DMS114 treated with DMSO at 0.1 percent for 48 hours (cell line): ENCODE measurements at regions not wholly inside any gene's neighbourhood (a gene's known extent, or its start where the extent isn't known, plus 50 kb on each side); places are given as distances from the start of the nearest gene placed in this dataset.
"Not testable (repeated sequence)": the region's sequence is repeated elsewhere in the genome, so short reads cannot be mapped to it uniquely, and the experiment has no call there.

ENCODE experiments used
- DNase-seq: peaks from one replicate; lab custom pipeline; 2025; ENCODE audit not compliant: unreplicated experiment; lab: John Stamatoyannopoulos, UW

DNA sequence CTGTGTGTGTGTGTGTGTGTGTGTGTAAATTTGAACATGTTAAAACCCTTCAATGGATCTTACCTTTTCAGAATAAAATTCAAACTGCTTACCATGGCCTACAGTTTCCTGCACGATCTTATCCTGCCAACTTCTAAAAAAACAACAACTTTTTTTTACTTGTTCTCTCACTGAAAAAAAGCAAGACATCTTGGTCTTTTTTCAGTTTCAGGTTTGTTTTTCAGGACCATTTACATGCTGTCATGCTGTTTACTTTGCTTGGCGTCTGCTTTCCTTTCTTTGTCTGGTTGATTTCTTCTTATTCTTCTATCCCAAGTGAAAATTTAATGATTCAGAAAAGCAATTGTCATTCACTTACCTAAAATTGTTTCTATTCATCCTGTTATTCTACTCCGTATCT lies 286.3 kb upstream of the TMEFF2 start:
- DNase-seq = no peak

DNA sequence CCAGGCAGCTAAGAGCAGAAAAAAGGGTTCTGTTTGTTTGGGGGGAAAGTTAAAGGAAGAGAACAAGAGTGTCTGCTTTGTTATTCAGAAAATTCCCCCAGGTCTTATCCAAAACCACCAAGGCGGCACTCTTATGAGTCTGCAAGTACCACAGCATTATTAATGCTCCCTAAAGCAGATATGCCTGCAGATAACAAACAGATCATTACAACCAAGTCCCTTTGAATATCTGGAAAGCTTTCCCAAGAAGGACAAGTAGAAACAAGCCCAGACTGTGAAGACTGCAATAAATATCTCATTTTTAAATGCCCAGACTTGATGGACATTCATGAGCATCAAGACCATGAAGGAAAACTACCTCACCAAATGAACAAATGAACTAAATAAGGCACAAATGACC lies 278.6 kb upstream of the TMEFF2 start:
- no peak for DNase-seq

DNA sequence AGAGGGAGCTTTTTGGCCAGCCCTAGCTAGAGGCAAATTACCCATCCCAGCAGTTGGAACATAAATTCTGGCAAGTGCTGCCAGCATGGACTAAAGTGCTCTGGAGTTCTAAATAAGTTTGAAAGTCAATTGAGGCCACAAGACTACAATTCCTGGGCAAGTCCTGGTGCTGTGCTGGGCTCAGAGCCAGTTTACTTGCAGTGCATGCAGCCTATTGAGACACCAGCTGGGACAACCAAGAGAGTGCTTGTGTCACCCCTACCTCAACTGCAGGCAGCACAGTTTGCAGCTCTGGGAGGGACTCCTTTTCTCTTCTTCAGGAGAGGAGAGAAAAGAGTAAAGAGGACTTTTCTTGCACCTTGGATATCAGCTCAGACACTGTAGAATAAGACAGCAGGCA lies 277.2 kb upstream of the TMEFF2 start:
- no peak for DNase-seq

DNA sequence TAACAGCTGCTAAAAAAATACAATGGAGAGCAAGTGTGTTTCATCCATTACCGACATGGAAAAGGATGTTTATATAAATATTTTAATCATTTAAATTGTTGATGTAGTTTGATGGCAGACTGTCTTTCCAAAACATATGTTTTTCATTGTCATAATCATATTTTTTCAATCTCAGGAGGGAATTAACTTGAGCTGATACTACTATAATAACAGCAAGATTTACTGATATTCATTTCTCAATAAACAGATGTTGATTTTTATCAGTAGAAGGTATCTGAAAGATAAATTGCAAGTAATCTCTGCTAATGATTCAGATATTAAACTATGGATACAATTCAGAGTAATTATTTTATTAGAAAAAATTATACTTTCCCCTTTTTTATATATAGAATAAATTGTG lies 274.9 kb upstream of the TMEFF2 start:
- DNase-seq = no peak

DNA sequence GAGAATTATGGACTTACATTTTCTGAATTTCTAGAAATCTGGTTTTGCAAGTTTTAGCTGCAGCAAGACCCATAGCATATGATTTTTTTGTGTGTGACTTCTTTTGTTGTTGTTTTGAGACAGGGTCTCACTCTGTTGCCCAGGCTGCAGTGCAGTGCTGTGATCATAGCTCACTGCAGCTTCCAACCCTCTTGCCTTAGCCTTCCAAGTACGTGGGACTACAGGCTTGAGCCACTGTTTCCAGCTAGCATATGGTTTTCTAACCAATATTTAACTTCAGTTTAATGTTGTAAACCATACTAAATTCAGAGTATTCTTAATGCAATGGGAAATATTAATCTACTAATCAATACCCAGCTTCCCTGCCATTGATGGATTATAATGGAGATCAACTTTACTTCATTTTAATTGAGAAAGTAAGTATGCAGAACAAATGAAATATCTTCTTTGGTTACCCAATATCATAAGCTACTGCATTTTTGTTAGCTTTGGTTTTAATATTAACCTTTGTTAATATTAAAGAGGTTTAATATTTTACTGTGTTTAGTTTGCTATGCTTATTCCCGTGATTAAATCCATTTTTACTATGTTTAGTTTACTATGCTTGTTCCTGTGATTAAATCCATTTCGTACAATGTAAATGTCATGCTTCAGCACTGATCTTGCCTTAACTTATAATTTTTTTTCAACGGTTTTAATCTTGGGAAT lies 273.4 kb upstream of the TMEFF2 start:
- DNase-seq = no peak

DNA sequence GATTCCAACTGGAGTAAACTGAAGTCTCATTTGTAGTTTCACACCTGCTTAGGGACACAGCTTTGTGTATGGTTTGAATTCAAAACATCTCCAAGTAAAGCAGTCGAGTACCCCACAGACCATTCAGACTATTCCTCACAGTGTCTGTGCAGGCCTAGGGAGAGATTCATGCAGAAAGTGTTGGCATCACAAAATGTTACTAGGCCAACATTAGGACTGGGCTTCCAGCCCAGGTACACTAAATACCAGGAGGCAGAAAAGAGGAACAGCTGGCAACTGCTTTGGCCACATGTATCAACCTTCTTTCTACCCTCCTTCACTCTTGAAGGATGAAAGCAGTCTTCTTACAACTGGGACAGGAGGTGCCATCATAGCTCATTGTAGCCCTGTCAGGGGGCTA lies 270.4 kb upstream of the TMEFF2 start:
- no peak for DNase-seq

DNA sequence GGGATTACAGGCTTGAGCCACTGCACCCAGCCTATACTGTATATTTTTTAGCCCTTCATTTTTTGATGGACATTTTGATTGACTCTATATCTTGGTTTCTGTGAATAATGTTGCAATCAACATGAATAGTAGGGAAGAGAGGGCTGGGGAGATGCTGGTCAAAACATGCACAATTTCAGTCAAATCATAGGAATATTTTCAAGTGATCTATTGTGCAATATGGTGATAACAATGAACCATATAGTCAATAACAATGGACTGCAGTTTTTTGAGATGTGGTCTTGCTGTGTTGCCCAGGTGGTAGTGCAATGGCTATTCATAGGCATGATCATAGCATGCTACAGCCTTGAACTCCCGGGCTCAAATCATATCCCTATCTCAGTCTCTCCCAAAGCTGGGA lies 264.7 kb upstream of the TMEFF2 start:
- DNase-seq = no peak

DNA sequence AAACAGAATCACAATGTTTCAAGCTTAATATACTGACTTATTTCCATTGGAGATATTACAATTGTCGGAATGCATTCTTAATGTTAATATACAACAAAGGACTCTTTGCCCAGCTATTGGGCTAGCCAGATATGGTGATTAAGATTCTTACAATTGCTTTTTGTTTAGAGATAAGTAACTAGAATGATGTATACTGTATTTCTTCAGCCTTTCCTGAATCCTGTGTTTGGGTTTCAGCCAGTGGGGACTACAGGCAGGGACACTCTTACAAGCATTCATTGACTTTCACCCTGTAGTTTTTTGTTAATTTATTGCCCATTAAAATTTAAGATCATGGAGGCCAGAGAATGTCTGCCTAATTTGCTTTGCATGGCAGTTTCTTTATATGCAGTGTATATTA lies 254.1 kb upstream of the TMEFF2 start:
- no peak for DNase-seq

DNA sequence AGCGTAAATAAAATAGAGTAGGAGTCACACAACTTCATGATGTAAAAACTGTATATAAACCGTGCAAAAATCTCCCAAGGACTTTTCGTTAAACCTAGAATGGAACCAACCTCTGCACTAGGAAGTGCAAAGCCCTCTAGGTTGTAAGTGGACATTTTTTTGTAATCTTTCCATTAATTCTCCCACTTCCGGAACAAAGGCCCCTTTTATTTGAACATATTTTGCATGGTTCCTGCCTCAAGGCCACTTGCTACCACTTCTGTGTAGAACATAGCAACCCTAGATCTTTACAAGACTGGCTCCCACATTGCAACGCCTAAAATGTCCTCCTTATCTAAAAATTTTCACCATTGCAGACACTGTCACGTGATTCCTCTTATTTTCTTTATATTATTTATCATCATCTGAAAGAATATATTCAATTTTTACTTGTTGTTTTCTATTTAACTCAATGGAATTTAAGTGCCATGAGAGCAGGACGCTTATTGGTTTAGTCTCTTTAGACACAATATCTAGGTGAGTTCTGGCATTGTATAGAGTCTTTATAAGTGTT lies 249.6 kb upstream of the TMEFF2 start:
- no peak for DNase-seq

DNA sequence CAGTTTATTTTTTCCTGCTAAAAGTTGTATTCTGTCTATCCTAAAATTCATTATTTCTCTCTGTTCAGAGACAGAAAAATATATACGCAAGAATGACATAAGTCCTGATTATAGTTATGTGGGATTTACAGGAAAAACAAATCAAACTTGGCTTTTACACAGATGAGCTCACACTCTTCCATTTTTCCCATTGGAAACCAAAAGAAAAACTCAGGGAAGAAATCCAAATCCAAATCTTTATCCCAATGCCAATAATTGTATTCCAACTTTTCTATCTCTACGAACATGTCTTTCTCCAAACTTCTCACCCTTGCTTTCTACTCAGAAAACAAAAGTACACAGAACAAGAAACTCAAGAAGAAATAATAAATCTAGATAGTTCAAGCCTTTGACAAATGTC lies 249.1 kb upstream of the TMEFF2 start:
- DNase-seq = no peak

DNA sequence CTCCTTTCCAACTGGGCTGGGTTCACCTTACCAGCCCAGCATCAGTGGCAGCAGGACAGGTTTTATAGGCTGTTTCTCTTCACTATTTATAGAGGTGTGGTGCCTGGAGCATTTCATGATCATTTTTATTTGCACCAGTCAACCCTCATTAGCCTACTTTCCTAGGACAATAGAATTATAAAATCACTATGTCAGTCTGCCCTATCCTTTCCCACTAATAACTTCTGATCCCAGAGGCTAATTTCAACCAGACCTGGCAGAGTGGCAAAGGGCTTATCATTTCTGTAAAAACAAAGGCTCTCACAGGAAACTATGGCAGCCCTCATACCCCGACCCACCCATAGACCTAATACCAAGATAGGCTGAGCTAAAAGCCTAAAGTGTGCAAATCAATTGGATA lies 243.5 kb upstream of the TMEFF2 start:
- DNase-seq = no peak

DNA sequence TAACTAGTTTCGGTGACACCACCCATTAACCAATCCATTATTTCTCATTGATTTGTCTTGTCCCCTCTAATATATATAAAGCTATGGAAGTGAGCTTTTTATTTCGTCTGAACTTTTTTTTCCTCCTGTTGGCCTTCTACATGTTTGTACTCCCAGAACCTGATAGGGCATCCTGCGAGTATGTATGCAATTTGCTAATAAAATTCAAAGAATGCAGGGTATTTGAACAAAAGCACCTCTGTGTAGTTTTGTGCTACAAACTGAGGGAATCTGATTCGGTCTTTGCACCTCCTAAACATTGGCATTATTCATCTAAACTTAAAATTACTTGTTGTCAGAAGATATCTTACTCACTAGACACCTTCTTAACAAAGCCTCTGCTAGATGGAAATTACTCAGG lies 242.9 kb upstream of the TMEFF2 start:
- DNase-seq = no peak

DNA sequence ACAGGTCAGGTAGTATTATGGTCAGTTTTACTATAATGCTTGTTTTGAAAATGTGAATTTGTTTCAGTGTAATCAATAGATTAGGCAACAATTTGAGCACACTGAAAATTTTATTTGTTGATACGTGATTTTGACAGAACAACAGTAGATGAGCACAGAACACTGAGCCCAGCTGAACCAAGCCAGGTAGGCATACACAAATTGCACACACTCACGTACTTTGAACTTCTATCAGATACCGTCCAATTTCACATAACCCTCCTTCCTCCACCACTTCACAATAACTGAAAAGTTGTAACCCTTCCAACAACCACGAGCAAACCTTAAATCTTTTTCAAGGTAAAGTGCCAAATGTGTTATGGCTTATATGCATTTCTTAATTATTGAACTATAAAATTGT lies 229.5 kb upstream of the TMEFF2 start:
- no peak for DNase-seq

DNA sequence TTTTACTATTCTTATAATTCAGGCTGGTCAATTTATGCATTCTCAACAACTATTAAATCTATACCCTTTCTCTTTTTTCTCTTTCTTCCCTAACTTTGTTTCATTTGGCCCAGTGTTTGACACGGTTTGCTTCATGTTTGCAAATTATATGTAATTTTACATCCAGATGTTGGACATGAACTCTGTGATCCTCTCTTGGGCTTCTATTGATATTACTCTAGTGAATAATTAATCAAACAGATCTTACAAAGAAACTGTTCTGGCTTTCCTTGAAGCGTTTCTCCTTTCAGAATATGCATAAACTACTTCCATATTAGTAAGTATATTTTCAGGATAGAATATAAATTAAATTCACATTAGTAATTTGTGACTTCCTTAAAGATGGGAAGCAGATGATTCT lies 225.1 kb upstream of the TMEFF2 start:
- DNase-seq = no peak

DNA sequence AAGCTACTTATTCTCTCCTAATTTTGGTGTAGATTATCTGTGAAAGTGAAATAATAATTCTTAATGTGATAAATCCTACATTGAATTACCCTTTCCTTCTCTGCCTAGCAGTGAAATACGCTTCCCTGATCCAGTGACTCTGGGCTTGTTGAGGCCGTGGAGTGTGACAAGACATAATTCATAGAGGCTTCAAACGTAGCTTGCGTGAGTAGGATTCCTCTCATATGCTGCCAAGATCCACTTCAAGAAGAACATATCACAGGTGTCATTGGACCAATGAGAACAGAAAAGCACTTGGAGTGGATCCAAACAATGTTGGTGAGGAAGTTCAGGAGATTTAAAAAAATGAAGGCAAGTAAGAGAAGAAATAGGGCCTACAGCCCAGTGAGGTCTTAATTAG lies 221.3 kb upstream of the TMEFF2 start:
- no peak for DNase-seq

DNA sequence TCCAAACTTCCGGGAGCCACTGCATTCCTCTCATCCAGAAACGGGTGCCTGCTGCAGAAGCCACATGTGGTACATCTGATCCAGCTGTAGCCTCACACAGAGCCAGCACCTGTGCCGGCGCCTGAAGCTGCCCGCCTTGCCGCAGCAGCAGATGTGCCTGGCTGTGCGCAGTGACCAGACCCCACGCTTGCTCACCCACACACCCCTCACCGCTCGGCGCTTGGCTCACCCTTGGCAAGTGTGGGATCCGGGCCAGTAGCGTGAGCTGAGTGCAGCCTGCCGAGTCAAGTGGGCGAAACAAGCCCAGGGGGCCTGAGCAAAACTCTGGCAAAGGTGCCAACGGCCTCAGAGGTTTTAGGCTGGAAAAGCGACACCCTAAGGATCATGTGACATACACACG lies 220.1 kb upstream of the TMEFF2 start:
- no peak for DNase-seq

DNA sequence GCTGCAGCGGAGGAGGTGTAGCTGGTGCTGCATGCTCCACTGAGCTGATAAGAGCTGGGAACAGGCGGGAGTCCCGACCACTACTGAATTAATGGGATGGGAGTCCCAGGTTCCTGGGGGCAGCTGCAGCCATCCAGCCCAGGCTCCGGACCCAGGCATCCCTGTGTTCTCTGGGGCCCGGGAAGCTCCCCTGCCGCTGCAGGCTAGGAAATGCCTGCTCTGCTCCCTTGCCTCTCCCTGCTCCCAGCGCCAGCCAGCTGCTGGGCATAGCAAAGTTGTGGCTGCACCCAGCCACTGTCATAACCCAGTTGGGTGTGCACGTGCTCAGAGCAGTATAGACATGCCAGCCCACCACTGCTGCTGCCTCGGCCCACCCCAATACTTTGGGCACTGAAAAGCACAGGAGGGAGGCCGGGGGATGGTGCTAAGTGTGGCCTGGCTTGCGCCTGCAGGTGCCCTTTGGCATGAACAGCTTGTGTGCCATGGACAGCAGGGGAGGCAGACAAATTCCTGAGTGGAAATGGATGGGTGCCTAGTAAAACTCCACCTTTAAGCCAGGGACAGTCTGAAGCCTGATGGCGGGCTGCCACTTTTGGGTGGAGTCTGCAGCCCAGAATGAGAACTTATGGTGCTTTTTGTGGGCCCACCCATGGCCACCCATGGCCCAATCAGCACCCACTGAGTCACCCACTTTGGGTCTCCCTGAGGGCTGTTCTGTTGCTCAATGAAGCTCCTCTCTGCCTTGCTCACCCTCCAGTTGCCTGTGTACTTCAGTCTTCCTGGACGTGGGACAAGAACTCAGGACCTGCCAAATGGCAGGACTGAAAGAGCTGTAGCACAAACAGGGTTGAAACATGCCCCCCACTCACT lies 219.3 kb upstream of the TMEFF2 start:
- DNase-seq = no peak

DNA sequence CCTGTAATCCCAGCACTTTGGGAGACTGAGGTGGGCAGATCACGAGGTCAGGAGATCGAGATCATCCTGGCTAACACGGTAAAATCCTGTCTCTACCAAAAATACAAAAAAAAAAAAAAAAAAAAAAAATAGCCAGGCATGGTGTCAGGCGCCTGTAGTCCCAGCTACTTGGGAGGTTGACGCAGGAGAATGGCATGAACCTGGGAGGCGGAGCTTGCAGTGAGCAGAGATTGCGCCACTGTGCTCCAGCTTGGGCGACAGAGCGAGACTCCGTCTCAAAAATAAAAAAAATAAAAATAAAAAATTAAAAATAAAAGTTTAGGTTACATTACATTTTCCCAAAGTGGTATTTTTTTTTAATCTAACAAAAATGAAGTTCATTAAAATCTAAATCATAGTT lies 218.1 kb upstream of the TMEFF2 start:
- DNase-seq = not testable (repeated sequence)

DNA sequence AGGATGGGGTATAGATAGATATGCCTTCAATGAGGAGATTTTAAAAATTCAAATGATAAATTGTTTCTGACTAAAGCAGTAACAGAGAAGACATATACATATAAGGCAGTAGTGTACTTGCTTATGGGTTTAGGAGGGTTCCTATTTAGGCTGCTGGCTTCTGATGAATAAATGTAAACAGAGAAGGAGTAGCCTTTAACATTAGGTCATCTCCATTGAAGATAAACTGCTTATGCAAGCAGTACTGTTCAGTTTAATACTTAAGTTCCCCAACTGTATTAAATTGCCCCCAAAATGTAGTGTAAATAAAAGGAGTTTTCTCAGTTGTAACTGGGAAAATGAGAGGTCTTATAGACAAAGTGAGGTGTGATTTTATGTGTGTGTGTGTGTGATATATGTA lies 217.7 kb upstream of the TMEFF2 start:
- no peak for DNase-seq

DNA sequence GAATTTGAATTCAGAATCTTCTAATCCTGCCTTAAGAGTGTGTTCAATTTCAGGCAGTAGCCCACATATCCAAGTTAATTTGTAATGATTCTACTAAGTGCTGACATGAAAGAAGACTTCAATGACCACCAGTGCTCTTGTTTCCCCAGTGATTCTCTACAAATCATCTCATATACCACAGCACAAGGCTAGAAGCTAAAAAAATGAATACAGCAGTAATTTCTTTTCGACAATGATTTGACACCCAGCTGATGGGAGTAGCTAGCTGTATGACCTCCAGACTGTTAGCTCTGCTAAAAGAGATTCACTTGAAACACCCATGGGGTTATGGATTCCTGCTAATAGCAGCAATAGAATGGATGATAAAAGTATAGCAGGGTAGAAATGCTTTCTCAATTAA lies 217.0 kb upstream of the TMEFF2 start:
- no peak for DNase-seq

DNA sequence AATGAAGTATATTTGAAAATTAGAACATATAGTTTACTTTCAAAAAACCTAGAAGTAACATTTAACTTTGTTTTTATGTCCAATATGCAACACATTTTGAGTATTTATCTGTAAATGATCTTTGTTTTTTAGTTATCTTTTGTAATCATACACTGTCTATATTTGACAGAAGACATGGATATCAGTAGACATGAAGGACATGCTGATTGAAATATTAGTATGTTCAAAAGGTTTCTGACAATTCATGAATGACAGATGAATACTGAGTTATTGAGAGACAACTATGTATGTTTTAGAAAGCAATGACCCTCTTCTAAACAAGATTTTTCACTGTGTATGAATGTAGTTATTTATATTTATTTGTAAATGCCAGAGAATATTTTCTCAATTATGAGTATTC lies 215.6 kb upstream of the TMEFF2 start:
- DNase-seq = no peak

DNA sequence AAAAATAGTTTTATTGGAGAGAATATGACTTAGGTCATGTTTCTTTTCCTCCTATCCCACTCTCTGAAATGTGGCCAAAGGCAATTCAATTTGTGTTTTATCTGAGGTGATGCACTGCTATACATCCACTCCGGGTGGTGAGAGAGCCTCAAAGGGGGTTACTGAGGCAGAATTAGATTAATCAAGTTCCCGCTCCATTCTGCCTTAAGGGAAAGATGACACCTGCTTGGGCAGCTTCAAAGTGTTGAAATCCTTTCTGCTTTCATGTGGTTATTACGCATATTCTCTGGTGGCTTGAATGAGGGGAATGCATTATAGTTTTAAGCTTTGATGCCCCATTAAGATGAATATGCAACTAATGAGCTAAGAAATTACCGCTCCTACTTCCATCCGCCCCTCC lies 213.0 kb upstream of the TMEFF2 start:
- DNase-seq = no peak
